ENCODE measurements at regions not wholly inside any gene's neighbourhood (a gene's known extent, or its start where the extent isn't known, plus 50 kb on each side); places are given as distances from the start of the nearest gene placed in this dataset.
A peak's percentile ranks its signal among the peaks of the same experiment; 100 is the strongest.

DNA sequence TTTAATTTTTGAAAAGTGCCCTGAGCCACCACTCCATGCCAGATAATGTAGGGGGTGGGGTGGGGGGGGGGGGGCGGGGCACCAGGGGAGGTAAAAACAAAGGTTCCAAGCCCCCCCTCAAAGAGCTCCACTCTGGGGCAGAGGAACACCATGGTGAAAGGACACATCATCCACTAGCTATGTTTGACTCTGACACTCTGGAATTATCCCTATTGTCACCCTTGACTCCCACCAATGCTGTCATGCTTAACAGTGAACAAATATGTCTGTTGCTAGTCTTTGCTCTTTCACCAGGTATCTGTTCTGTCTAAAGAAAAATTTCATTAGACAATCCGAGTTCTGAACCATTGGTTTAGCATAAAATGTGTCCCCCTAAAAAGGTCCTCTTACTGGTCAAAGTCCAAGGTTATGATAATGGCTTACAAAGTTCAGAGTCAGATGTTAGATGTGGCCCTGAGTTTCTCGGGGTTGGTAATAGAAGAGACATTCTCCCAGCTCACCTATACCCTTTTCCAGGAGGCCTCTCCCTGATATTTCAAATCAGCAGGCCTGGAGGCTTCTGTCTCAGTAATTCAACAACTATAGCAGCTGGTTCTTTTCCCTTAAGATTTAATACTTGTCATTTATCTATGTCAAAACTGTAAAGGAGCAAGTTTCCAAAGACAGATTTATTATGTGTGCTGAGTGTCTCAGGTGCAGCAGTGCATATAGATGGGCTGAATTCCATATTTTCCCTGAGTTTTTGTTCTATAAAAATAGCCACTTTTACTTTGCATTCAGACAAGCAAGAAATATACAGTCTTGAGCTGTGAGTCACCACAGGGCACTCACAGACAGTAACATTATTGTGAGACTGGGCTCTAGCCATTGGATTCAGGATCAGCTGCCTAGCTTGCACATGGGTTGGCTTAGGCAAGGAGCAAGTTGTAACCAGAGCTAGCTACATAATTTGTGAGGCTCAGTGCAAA lies 174.1 kb downstream of the CSNK2A3 start:
- DNase-seq (ENCODE audit: low read depth): peak; percentile 75
- no peak overlapping the region for H3K4me3 ChIP-seq (ENCODE audit: low read length)
- no peak for TF ChIP-seq CTCF (IDR thresholded peaks at IDR 0.05; ENCODE audit: insufficient read depth, low read depth, low read length, missing control alignments)

GRCh38 chr11:11177156-11177808 lies 175.8 kb downstream of the CSNK2A3 start:
- no peak for TF ChIP-seq CTCF (IDR thresholded peaks at IDR 0.05; ENCODE audit: insufficient read depth, low read depth, low read length, missing control alignments)
- peak; percentile 22 for DNase-seq (ENCODE audit: low read depth)
- no peak overlapping the region for H3K4me3 ChIP-seq (ENCODE audit: low read length)

GRCh38 chr11:11173316-11174025 lies 179.6 kb downstream of the CSNK2A3 start:
- no peak overlapping the region for H3K4me3 ChIP-seq (ENCODE audit: low read length)
- no peak for TF ChIP-seq CTCF (IDR thresholded peaks at IDR 0.05; ENCODE audit: insufficient read depth, low read depth, low read length, missing control alignments)

GRCh38 chr11:11171854-11172253 lies 181.2 kb downstream of the CSNK2A3 start:
- TF ChIP-seq CTCF (IDR thresholded peaks at IDR 0.05; ENCODE audit: insufficient read depth, low read depth, low read length, missing control alignments): no peak
- no peak overlapping the region for H3K4me3 ChIP-seq (ENCODE audit: low read length)
- DNase-seq (ENCODE audit: low read depth): no peak

More at GRCh38 chr11:11173316-11174025, 179.6 kb downstream of the CSNK2A3 start:
- peak; percentile 63 for DNase-seq (ENCODE audit: low read depth)

- no peak for DNase-seq (ENCODE audit: low read depth)
Measured at GRCh38 chr11:11171285-11171684, 181.8 kb downstream of the CSNK2A3 start.

More at GRCh38 chr11:11171285-11171684, 181.8 kb downstream of the CSNK2A3 start:
- TF ChIP-seq CTCF (IDR thresholded peaks at IDR 0.05; ENCODE audit: insufficient read depth, low read depth, low read length, missing control alignments): no peak
- no peak overlapping the region for H3K4me3 ChIP-seq (ENCODE audit: low read length)
